ENCODE measurements at regions not wholly inside any gene's neighbourhood (a gene's known extent, or its start where the extent isn't known, plus 50 kb on each side); places are given as distances from the start of the nearest gene placed in this dataset.

DNA sequence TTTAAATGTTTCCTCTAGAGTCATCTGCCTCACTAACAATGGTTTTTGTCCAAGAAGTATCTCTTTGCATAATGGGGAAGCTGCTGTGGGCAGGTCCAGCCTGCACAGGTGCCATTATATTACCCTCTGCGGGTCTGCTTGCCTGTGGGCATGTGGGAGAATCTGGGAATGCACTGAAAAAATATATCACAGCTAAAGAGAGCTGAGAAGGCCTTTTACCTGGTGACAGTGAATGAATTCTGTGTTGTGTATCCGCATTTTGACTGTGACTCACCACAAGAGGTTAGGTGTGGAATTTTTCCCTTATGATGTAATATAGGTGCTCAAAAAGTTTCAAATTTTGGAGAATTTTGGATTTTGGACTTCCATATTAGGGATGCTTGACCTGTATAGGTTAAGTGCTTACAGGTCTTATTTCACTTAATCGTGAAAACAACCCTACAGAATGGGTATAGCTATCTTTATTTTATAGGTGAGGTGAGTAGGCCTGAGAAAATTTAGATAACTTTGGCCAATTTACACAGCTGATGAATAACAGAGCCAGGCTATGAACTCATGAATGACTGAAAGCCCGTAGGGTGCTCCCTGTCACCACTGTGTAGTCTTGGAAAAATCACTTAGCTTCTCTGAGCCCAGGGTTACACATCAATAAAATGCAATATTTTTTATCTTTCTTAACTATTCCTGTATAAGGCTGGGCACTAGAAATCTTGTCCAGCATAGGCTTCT lies 198.0 kb upstream of the EPHA5 start:
- no peak for ATAC-seq
- intact Hi-C loops (cut with DNase I), result no loop called here
- 75 to 77% methylated on average over 4 of the region's 4 CpGs for WGBS, 2 donors
- no peak overlapping the region for H3K4me3 ChIP-seq
- H3K36me3 ChIP-seq (replicated peaks in 1 of 2; ENCODE audit: insufficient read depth in 1 of 2, low read depth in 2 of 2), result no peaks in the 10 kb centered on the region
- H3K9me3 ChIP-seq, result no peaks in the 10 kb centered on the region
- H3K27me3 ChIP-seq, result no peaks in the 10 kb centered on the region
- H3K27ac ChIP-seq, result no peak overlapping the region
- DNase-seq, result no peak
- TF ChIP-seq, protein P1, sequence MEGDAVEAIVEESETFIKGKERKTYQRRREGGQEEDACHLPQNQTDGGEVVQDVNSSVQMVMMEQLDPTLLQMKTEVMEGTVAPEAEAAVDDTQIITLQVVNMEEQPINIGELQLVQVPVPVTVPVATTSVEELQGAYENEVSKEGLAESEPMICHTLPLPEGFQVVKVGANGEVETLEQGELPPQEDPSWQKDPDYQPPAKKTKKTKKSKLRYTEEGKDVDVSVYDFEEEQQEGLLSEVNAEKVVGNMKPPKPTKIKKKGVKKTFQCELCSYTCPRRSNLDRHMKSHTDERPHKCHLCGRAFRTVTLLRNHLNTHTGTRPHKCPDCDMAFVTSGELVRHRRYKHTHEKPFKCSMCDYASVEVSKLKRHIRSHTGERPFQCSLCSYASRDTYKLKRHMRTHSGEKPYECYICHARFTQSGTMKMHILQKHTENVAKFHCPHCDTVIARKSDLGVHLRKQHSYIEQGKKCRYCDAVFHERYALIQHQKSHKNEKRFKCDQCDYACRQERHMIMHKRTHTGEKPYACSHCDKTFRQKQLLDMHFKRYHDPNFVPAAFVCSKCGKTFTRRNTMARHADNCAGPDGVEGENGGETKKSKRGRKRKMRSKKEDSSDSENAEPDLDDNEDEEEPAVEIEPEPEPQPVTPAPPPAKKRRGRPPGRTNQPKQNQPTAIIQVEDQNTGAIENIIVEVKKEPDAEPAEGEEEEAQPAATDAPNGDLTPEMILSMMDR (IDR thresholded peaks at IDR 0.05), result no peak
- no peak for TF ChIP-seq POLR2A (IDR thresholded peaks at IDR 0.05)
- H3K4me1 ChIP-seq, result no peaks in the 10 kb centered on the region

DNA sequence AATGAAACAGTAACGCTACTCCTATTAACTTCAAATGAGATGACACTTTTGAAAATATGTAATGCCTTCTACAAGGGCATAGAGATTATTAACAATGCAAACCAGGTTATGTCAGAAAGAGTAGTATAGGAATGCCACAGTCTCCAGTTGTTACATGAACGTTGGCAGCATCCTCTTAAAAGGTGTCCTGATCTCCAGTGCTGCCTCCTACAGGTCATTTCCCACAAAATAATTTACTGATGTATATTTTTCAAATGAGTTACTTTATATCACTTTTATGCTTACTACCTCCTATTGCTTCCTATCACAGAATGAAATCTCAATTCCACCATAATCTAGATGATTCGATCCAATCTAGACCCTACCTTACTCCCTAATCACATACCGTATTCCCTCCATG lies 195.2 kb upstream of the EPHA5 start:
- H3K4me3 ChIP-seq, result no peak overlapping the region
- no peak for ATAC-seq
- WGBS, 2 donors, result 37 to 47% methylated on average over 4 of the region's 4 CpGs
- no peaks in the 10 kb centered on the region for H3K27me3 ChIP-seq
- no peak overlapping the region for H3K27ac ChIP-seq
- intact Hi-C loops (cut with DNase I), result no loop called here
- no peaks in the 10 kb centered on the region for H3K9me3 ChIP-seq
- peak in 1 of 4 donors; percentile 6 for DNase-seq
- no peak for TF ChIP-seq POLR2A (IDR thresholded peaks at IDR 0.05)
- TF ChIP-seq, protein P1 (IDR thresholded peaks at IDR 0.05), result peak in 5 of 7 experiments; percentile 12 to 26 (median 18)
- H3K4me1 ChIP-seq, result no peaks in the 10 kb centered on the region
- H3K36me3 ChIP-seq (replicated peaks in 1 of 2; ENCODE audit: insufficient read depth in 1 of 2, low read depth in 2 of 2), result no peaks in the 10 kb centered on the region

DNA sequence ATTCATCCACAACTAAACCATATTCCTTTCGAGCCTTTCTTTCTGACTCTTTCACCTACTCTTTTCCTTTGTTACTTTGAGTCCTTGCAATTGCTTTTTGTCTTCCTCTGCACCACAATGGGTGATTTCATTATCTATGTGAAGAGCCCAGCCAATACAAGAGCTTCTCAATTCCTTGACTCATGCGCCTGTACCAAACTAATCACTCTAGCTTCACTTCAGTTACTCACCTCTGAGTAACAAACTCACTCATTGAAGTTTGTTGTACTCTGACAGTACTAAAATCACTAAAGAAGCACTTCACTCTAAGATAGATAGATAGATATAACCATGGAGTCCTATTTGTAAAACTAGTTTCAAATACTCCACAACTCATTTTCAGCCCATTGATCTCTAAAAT lies 191.7 kb upstream of the EPHA5 start:
- Histone ChIP-seq H3K9me3 (no peaks in the 10 kb centered on the region), H3K27ac (no peak overlapping the region), H3K27me3 (no peaks in the 10 kb centered on the region), H3K4me1 (no peaks in the 10 kb centered on the region), H3K4me3 (no peak overlapping the region), H3K36me3 (replicated peaks in 1 of 2; ENCODE audit: insufficient read depth in 1 of 2, low read depth in 2 of 2) (no peaks in the 10 kb centered on the region)
- TF ChIP-seq POLR2A (IDR thresholded peaks at IDR 0.05), result no peak
- TF ChIP-seq, protein P1 (IDR thresholded peaks at IDR 0.05), result no peak
- DNase-seq (no peak), ATAC-seq (no peak)
- intact Hi-C loops (cut with DNase I), result no loop called here
- 82 to 83% methylated on average over 2 of the region's 2 CpGs for WGBS, 2 donors

DNA sequence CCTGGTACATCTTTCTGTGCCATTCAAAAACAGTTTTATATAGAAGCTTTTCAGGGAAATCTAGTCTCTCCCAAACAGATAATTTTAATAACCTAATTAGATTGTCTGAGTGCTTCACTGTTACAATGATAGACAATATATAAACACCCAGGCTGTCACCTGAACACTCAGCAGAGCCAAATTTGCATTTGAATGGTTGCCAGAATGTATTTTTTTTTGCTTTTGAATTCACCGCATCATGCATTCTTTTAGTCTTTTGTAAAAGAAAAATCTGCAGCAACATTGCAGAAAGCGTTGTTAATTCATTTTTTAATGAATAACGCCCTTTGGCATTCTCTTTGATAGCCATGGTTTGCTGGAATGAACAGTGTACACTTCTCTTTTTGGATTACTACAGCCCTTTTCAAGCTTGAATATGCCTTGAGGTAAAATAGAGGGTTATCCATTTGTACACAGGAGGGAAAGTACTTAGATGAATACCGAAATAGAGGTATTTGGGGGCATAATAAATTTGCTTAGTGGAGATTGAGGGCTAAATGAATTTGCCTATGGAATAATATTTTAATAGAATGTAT lies 175.0 kb upstream of the EPHA5 start:
- ATAC-seq, result no peak
- no peak for DNase-seq
- intact Hi-C loops (cut with DNase I), result no loop called here
- no peaks in the 10 kb centered on the region for H3K9me3 ChIP-seq
- WGBS, 2 donors, result 52 to 68% methylated on average over 4 of the region's 4 CpGs
- no peaks in the 10 kb centered on the region for H3K27me3 ChIP-seq
- H3K4me1 ChIP-seq, result no peaks in the 10 kb centered on the region
- no peak overlapping the region for H3K4me3 ChIP-seq
- TF ChIP-seq, protein P1 (IDR thresholded peaks at IDR 0.05), result no peak
- no peak overlapping the region for H3K27ac ChIP-seq
- no peaks in the 10 kb centered on the region for H3K36me3 ChIP-seq (replicated peaks in 1 of 2; ENCODE audit: insufficient read depth in 1 of 2, low read depth in 2 of 2)
